Stimulated activated CD8-positive, alpha-beta memory T cell treated with anti-CD3 and anti-CD28 coated beads, Interleukin-12 subunit alpha, Interleukin-12 subunit beta, amount 100 ng/mL, for 4 hours (primary cell): ENCODE measurements at regions not wholly inside any gene's neighbourhood (a gene's known extent, or its start where the extent isn't known, plus 50 kb on each side); places are given as distances from the start of the nearest gene placed in this dataset.

Experiments used
- DNase-seq: peaks from one replicate; pipeline ENCODE4 v3.0.0-alpha.2; 2020; ENCODE audit warnings: low read depth

GRCh38 chr13:40191186-40191980 lies 475.1 kb downstream of the FOXO1 start:
- no peak for DNase-seq

DNA sequence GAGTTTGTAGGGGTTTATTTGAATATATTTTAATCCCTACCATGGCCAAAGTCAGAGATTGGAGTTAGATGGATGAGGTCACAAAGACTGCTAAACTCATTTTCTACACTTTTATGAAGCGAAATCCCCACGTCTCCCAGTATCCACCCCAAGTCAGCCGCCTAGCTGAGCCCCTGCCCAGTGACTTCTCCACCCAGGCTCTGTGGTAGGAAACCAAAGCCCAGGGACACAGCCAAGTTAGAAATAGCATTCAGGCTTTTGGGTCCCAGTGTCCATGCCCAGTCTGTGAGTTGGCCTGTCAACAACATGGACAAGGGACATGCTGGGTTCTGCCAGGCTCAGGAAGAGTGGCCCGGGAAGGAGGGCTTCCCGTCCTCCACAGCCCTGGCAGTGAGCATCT lies 474.0 kb downstream of the FOXO1 start:
- no peak for DNase-seq

DNA sequence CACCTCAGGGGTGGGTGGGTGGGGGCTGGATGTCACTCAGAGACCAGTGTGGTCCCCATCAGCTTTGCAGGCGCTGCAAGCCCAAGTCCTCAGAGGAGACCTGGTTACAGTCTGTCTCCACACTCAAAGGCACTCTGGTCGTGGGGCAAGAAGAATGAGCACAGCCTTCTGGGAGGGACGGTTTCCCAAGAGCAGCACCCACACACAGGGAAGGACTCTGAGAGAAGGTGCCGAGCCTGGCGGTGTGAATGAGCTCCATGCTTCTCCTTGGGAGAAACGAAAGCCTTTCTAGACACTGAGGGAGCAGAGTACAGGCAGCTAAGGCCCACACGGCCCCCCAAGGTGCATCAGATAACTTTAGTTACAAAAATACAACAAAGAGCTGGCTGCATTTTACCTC lies 473.6 kb downstream of the FOXO1 start:
- DNase-seq = no peak

GRCh38 chr13:40193286-40194223 lies 472.9 kb downstream of the FOXO1 start:
- no peak for DNase-seq

DNA sequence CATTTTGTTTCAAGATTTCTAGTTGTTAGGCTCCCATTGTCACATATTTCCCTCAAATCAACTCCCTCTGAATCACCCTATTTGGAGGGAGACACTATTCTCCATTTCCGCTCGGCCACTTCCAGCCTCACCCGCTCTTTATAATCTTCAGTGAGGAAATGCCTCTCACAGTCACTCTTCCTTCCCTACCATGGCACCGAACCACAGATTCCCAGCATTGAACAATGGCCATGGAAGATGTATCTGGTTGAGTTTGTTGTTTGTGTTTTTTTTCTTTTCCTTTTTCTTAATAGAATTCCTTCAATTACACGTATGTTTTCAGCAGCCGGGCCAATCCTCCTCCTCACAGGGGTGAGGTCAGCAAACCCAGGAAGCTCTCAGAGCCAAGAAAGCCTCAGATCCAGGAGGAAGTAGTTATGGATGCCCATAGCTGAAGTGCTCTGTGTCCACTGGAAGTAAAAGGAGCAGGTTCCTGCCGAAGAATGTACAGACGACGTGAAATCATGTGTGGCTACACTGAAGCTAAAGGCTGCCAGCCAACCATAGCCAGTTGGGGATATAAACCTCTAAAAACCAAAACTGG lies 472.1 kb downstream of the FOXO1 start:
- DNase-seq = no peak

DNA sequence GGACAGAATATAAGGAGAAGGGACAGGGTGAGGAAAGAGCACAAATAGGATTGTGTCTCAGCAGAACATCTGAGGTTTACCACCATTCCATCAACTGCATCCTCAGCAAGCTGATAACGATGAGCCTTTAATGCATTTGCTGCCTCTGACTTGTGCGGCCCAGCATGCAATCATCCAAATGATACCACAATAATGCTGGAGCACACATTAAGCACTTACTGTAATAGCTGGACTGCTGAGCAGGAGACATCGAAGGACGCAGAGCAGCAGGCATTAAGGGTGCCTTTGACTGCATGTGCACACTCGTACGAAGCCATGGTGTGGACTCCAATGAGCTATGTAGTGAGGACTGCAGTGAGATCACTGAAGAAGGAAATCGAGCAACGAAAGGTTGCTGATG lies 469.4 kb downstream of the FOXO1 start:
- no peak for DNase-seq

DNA sequence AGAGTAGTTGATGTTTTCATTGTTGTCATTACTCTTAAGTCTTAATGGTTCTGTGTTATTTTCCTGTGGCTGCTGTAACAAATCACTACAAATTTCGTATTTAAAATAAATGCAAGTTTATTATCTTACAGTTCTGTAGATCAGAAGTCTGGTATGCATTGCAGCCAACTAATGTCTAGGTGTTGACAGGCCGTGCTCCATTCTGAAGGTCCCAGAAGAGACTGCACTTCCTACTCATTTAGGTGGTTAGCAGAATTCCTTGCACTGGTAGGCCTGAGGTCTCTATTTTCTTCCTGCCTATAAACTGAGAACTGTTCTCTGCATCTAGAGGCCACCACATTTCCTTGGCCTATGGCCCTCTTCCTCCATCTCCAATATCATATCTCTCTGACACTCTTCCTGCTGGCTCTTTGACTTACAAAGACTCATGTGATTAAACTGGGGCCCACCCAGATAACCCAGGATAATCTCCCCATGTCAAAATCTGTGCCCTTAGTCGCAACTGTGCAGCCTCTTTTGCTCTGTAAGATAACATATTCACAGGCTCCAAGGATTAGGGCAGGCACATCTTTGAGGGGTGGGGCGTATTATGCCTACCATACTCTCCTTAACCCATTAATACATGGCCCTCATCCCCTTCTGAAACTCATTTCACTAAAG lies 468.4 kb downstream of the FOXO1 start:
- DNase-seq = no peak

- DNase-seq = no peak
These were observed 466.0 kb downstream of the FOXO1 start for GRCh38 chr13:40200273-40200978.

GRCh38 chr13:40204246-40204645 lies 462.2 kb downstream of the FOXO1 start:
- no peak for DNase-seq

GRCh38 chr13:40205771-40206240 lies 460.6 kb downstream of the FOXO1 start:
- DNase-seq = no peak

DNA sequence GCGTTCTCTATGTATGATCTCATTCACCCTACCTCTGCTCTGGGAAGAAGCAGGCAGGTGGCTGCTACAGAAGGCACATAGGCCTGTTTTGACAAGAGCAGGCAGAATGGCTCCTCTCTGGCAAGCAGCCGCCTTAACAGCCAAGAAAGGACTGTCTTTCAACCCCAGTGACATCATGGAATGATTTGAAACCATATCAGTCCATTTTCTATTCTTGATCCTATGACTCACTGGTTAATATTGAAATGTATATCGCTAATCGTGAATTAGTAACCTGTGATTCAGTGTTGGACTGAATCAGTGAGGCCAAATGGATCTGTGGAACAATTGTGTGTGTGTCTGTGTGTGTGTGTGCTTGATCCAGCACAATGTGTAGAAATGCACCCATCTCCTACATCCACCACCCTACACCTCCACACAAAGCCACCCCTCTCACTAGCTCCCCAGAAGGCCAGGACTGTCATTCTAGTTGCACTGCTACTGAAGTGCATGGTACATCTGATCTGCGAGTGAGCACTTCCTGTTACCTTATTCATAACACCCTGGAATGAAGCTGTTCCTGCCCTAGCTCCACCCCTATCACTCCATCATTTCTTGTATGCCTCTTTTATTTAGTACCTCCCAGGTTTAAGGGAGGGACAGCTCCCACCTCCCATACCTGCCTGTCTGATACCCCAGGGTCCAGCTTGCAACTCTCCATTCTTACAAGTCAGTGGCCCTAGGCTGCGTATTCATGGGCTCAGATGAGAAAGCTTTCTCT lies 460.0 kb downstream of the FOXO1 start:
- no peak for DNase-seq

DNA sequence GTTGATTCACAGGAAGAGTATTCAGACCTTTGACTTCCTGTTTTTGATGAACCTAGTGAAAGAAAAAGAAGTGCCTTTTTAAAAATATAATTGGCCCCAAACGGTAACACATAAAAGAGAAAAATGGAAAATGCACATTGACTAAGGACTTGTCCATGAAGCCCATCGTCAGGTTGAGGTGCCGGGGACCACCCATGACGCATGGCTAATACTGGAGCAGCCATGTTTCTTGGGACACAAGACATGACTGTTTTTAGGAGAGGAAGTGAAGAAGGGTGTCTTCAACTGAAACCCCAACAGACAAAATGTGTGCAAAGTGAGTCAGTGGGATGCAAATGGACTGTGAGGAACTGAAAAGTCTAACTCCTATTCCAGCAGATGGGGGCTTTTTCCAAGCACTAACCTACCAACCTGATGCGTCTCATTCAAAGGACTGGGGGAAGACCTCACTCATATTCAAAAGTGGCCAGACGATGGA lies 459.4 kb downstream of the FOXO1 start:
- no peak for DNase-seq

DNA sequence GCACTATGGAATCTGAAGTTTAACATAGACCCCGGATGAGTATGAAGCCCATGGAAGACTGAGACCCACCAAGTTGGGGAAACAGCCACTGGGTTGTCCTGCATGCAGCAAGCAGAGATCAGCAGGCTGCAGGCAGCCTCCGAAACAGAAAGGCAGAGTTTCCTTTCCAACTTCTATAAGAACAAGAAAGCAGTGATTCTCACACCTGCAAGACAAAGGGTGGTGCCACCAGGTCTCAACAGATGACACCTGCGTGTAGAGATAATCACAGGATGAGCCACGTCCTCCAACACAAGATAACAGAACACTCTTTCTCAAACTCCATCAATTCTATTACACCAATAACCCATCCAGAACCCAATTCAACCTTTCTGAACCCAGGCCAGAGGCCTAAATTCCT lies 457.9 kb downstream of the FOXO1 start:
- DNase-seq = no peak

GRCh38 chr13:40210865-40211585 lies 455.4 kb downstream of the FOXO1 start:
- no peak for DNase-seq

DNA sequence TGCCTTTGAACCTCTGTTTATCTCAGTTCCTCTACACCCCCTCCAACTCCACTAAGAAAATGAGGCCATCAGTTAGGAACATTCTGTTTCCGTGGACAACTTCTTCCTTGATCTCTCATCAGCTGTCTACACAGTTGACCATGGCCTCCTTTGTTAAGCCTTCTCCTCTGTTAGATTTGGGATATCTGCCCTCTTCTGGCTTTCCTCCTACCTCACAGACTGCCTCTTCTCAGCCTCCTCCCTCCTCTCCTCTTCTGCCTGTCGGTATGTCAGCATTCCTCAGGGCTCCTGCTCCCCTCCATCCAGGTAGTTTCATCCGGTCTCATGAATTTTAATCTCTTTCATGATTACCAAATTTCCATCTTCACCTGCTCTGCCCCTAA lies 454.9 kb downstream of the FOXO1 start:
- no peak for DNase-seq

- DNase-seq = no peak
These were observed 452.7 kb downstream of the FOXO1 start for GRCh38 chr13:40213779-40214178.

DNA sequence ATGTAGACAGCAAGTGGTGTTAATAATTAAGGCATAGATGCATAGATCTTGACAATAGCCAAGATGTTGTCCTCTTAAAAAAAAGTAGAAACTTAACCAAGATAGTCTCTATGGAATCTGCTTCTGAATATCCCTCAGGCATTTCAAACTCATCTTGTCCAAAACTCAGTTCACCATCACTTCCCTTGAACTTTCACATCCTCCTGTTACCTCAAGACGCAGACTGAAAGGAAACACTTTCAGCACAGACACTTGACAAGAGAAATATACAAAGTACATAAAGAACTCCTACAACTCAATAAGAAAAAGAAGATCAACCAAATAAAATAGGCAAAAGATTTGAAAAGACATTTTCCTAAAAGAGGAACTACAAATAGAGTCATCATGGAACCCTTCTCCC lies 451.1 kb downstream of the FOXO1 start:
- no peak for DNase-seq

GRCh38 chr13:40215747-40216146 lies 450.7 kb downstream of the FOXO1 start:
- DNase-seq = no peak

- DNase-seq = no peak
These were observed 448.8 kb downstream of the FOXO1 start for GRCh38 chr13:40217675-40218074.
